ENCODE measurements at regions not wholly inside any gene's neighbourhood (a gene's known extent, or its start where the extent isn't known, plus 50 kb on each side); places are given as distances from the start of the nearest gene placed in this dataset.

DNA sequence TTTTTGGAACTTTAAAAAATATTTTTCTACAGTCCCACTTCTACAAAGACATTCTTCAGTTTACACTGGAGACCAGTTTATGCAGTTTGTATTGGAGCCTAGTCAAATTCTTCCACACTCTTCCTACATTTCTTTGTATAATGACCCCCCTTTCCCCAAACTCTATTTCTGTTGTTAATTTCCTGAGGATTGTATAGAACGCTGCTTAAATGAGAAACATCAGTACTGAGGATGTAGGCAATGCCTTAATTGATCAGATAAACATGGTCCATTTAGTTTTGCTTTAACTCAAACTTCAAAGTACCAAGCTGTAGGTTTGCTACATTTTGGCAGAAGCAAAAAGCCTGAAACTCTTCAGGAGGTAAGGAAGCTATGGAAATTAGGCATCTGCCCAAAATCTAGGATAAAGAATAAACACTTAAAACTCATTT is 155.5 kb downstream of the SLC7A11 start:
- TF ChIP-seq, protein P1, sequence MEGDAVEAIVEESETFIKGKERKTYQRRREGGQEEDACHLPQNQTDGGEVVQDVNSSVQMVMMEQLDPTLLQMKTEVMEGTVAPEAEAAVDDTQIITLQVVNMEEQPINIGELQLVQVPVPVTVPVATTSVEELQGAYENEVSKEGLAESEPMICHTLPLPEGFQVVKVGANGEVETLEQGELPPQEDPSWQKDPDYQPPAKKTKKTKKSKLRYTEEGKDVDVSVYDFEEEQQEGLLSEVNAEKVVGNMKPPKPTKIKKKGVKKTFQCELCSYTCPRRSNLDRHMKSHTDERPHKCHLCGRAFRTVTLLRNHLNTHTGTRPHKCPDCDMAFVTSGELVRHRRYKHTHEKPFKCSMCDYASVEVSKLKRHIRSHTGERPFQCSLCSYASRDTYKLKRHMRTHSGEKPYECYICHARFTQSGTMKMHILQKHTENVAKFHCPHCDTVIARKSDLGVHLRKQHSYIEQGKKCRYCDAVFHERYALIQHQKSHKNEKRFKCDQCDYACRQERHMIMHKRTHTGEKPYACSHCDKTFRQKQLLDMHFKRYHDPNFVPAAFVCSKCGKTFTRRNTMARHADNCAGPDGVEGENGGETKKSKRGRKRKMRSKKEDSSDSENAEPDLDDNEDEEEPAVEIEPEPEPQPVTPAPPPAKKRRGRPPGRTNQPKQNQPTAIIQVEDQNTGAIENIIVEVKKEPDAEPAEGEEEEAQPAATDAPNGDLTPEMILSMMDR (IDR thresholded peaks at IDR 0.05): no peak
- Histone ChIP-seq H3K79me2 (ENCODE audit: insufficient read depth, low read length) (no peaks in the 10 kb centered on the region), H3K9ac (ENCODE audit: insufficient read depth, low read length, poor library complexity, severe bottlenecking) (no peak overlapping the region), H3K36me3 (replicated peaks in 1 of 2; ENCODE audit: control insufficient read depth in 1 of 2, insufficient read depth in 2 of 2, low read length in 2 of 2) (no peaks in the 10 kb centered on the region), H3K27ac (ENCODE audit: low read depth in 1 of 2, low read length in 2 of 2) (no peak overlapping the region), H4K20me1 (ENCODE audit: insufficient read depth, low read length) (no peaks in the 10 kb centered on the region), H3K4me2 (replicated peaks; ENCODE audit: extremely low read depth, low read length, poor library complexity, severe bottlenecking) (no peak overlapping the region), H3K4me3 (replicated peaks in 1 of 3; ENCODE audit: low read depth in 2 of 3, low read length in 3 of 3) (no peak overlapping the region), H3K9me3 (replicated peaks in 1 of 2; ENCODE audit: control insufficient read depth in 1 of 2, insufficient read depth in 1 of 2, low read length in 2 of 2) (no peaks in the 10 kb centered on the region), H2AFZ (ENCODE audit: insufficient read depth, low read depth, low read length, poor library complexity, severe bottlenecking) (no peak overlapping the region), H3K4me1 (ENCODE audit: control insufficient read depth in 1 of 2, insufficient read depth in 2 of 2, low read length in 2 of 2) (no peaks in the 10 kb centered on the region), H3K27me3 (ENCODE audit: control insufficient read depth in 2 of 2, insufficient read depth in 2 of 2, low read length in 2 of 2) (peaks cover 0 to 3% of the 10 kb centered on the region in 2 donors)
- no CpG with 5 or more reads among the region's 1 CpG for WGBS (ENCODE audit: insufficient coverage)
- intact Hi-C loops (cut with micrococcal nuclease): no loop called here
- no peak for DNase-seq
- H3K4me3 Mint-ChIP-seq: no peak overlapping the region
- peaks cover 0 to 3% (median 0%) of the 10 kb centered on the region in 7 donors for H3K9me3 Mint-ChIP-seq
- no peaks in the 10 kb centered on the region for H3K36me3 Mint-ChIP-seq
- H3K4me1 Mint-ChIP-seq: no peaks in the 10 kb centered on the region
- peaks cover 1 to 2% (median 1%) of the 10 kb centered on the region in 3 donors for H3K27me3 Mint-ChIP-seq (ENCODE audit: low read depth in 3 of 3)
- H3K27ac Mint-ChIP-seq: no peak overlapping the region

DNA sequence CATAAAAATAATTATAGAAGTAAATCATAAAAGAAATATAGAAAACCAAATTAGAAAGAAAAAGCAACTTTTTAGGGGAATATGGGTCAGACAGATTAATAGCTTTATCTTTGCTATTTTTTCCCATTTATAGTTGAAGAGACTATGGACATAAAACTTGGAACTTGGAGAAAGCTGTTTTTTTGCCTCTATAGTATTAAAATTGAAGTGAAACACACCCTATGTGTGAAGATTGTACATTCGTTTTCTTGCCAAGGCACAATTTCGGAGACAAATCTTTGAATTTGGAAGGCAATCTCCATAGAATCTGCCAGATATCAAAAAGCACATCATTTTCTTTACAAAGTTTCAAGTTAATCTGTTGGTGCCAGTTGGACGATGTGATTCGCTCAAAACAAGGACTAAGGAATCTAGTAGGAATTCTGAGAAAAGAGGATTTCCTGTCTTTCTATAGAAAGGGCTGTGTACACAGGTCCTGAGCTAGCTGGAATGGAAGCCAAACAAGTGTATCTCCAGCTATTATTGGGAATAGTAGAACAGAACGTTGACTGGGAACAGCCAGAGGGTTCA is 156.3 kb downstream of the SLC7A11 start:
- Histone ChIP-seq H3K4me3 (replicated peaks in 1 of 3; ENCODE audit: low read depth in 2 of 3, low read length in 3 of 3) (no peak overlapping the region), H2AFZ (ENCODE audit: insufficient read depth, low read depth, low read length, poor library complexity, severe bottlenecking) (no peak overlapping the region), H3K27me3 (ENCODE audit: control insufficient read depth in 2 of 2, insufficient read depth in 2 of 2, low read length in 2 of 2) (peaks cover 0 to 3% of the 10 kb centered on the region in 2 donors), H3K36me3 (replicated peaks in 1 of 2; ENCODE audit: control insufficient read depth in 1 of 2, insufficient read depth in 2 of 2, low read length in 2 of 2) (no peaks in the 10 kb centered on the region), H3K27ac (ENCODE audit: low read depth in 1 of 2, low read length in 2 of 2) (no peak overlapping the region), H3K4me2 (replicated peaks; ENCODE audit: extremely low read depth, low read length, poor library complexity, severe bottlenecking) (no peak overlapping the region), H3K9ac (ENCODE audit: insufficient read depth, low read length, poor library complexity, severe bottlenecking) (no peak overlapping the region), H4K20me1 (ENCODE audit: insufficient read depth, low read length) (no peaks in the 10 kb centered on the region), H3K9me3 (replicated peaks in 1 of 2; ENCODE audit: control insufficient read depth in 1 of 2, insufficient read depth in 1 of 2, low read length in 2 of 2) (no peaks in the 10 kb centered on the region), H3K79me2 (ENCODE audit: insufficient read depth, low read length) (no peaks in the 10 kb centered on the region), H3K4me1 (ENCODE audit: control insufficient read depth in 1 of 2, insufficient read depth in 2 of 2, low read length in 2 of 2) (no peaks in the 10 kb centered on the region)
- no CpG with 5 or more reads among the region's 5 CpGs for WGBS (ENCODE audit: insufficient coverage)
- Mint-ChIP-seq H3K36me3 (no peaks in the 10 kb centered on the region), H3K27ac (no peak overlapping the region), H3K9me3 (peaks cover 0 to 3% (median 0%) of the 10 kb centered on the region in 7 donors), H3K4me3 (no peak overlapping the region), H3K27me3 (ENCODE audit: low read depth in 3 of 3) (peaks cover 0 to 2% (median 1%) of the 10 kb centered on the region in 3 donors), H3K4me1 (no peaks in the 10 kb centered on the region)
- TF ChIP-seq, protein P1 (IDR thresholded peaks at IDR 0.05): no peak
- intact Hi-C loops (cut with micrococcal nuclease): no loop called here
- DNase-seq: no peak
